GM21447 (cell line): ENCODE measurements at regions not wholly inside any gene's neighbourhood (a gene's known extent, or its start where the extent isn't known, plus 50 kb on each side); places are given as distances from the start of the nearest gene placed in this dataset.

Experiments
- ATAC-seq: cut with Tn5 transposase; IDR thresholded peaks from one replicate; pipeline ENCODE4 v1.9.1; 2021; ENCODE audit not compliant: unreplicated experiment

DNA sequence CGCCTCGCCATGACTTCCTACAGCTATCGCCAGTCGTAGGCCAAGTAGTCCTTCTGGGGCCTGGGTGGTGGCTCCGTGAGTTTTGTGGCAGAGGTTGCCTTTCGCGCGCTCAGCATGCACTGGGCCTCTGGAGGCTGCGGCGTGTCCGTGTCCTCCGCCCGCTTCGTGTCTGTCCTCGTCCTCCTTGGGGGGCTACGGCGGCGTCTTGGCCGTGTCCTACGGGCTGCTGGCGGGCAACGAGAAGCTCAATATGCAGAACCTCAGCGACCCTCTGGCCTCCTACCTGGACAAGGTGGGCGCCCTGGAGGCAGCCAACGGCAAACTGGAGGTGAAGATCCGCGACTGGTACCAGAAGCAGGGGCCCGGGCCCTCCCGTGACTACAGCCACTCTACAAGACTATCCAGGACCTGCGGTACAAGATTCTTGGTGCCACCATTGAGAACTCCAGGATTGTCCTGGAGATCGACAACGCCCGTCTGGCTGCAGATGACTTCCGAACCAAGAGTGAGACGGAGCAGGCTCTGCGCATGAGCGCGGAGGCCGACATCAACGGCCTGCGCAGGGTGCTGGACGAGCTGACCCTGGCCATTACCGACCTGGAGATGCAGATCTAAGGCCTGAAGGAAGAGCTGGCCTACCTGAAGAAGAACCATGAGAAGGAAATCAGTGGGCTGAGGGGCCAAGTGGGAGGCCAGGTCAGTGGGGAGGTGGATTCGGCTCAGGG is 296.3 kb downstream of the OGFRL1 start:
- no peak for ATAC-seq

DNA sequence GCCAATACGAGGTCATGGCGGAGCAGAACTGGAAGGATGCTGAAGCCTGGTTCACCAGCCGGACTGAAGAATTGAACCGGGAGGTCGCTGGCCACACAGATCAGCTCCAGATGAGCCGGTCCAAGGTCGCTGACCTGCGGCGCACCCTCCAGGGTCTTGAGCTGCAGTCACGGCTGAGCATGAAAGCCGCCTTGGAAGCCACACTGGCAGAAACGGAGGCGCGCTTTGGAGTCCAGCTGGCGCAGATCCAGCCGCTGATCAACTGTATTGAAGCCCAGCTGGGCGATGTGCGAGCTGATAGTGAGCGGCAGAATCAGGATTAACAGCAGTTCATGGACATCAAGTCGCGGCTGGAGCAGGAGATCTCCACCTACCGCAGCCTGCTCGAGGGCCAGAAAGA is 296.9 kb downstream of the OGFRL1 start:
- no peak for ATAC-seq

DNA sequence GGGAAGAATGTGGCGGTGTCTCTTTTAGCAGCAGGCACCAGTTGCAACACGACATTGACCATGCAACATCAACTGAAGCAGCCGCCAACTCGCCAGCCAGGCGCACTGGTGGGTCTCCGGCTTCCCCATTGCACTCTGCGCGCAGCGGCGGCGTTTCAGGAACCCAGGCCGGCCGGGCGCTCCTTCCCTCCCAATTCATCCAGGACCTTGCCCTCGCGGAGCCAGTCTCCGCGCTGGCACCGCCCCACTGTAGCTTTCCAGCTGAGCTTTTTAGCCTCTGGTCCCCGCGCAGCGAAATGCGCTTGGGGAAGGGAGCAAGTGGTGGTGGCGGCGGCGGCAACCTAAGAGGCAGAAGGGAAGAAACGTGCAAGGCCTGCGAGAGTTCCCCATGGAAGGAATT is 297.9 kb upstream of the RIMS1 start:
- ATAC-seq = no peak

DNA sequence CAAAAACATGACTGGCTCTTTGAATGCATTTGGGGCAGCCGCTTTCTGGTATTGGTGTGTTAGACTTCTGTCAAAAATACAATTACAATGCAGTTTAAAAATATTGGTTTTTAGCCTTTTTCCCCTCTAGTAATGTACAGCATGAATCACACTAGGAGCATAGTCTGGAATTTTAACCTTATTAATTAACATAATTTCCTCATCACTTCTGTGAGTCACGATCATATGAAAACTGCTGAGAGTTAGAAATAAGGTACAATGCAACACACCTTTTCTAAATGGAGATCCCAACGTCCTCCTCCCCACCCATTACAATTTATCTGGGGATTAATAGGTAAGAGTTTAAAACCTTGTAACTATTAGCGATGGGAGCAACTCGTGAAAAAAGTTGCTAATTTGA is 297.1 kb upstream of the RIMS1 start:
- ATAC-seq = no peak

DNA sequence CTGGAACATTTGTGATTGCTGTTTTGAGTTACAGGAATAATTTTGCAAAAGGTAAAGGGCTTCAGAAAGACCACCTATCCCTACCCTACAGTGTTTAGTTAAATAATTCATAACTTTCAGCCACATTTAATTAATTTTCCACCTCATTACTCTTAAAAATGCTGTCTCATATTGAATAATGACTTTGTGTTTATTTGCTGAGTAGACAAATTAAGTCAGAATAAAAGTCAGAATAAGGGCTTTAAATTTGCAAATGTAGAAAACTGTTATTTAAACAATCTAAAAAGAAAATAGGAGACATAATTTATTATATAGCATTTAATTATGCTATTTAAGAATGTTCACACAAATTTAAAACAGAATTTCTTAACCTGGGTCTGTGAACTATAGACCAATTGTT is 293.7 kb upstream of the RIMS1 start:
- no peak for ATAC-seq

DNA sequence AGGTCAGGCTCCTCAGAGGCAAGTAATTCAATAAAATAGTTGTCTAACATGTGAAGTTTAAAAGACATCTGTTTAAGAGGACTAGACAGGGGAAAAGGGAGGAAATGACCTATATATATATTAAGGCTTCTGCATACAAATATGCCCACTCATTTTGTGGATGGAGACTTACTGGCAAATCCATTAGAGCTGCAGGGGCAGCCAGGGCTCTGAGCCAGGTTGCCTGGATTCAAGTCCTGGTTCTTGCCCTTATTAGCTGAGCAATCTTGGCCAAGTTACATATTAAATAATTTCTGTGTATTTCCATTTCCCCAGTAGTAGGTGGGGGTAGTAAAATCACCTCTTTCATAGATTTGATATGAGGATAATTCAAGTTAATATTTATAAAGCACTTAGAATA is 287.0 kb upstream of the RIMS1 start:
- no peak for ATAC-seq

DNA sequence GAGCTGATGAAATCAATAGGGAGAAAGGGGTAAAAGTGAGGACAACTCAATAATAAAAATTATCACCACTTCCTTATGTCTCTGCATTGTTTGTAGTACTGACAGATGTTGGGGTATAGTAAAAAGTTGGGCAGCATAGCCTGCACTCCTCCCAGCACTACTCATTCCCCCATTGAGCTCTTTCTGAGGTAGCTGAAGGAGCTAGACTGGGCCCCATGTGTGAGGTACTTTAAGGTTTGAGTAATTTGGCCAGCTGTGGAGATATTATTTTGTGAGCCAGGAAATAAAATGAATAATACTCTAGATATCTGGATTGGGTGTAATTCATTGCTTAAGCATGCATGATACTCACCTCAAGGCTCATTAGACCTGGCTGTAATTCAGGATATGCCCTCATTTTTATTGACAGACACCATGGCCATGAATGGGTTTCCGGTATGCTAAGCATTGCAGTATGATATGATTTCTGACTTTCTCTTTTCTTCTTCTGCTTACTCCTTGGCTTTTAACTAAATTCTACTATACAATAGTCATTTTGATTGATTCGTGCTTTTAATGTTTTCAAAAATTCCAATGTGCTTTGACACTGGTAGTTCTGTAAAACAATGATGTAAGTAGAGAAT is 283.9 kb upstream of the RIMS1 start:
- no peak for ATAC-seq

DNA sequence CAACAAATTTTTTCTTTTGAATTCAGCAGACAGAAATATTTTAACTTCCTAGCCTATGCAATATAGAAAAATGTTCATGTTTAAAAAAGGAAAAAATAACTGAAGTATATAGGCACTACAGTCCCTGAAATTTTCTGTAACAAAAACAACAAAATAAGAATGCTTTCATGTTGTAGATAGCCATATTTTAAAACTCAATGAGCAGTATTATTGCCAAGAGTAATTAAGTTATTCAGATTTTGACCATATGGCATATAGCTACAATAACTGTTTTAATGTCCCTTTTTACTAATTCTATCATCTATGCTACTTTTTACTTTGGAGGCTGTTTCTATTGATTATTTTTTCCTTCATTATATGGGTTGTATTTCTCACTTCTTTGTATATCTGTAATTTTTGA is 283.3 kb upstream of the RIMS1 start:
- no peak for ATAC-seq

DNA sequence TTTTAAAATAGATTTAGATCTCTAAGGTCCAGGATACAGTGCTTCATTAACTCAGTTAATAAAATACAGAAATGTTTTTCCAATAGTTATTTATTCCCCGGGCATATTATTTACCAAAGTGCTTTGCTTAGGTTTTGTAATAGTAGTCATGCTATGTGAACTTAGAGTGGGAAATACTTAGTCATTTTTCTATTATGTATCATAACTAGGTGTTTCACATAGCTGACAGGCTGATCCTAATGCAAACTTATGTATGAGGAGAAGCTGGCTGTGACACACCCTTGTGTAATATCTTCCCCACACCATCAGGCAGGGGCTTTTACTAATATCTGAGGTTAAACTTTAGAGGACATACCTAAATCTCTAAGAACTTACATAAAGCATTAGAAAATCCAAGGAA is 277.7 kb upstream of the RIMS1 start:
- ATAC-seq = no peak

DNA sequence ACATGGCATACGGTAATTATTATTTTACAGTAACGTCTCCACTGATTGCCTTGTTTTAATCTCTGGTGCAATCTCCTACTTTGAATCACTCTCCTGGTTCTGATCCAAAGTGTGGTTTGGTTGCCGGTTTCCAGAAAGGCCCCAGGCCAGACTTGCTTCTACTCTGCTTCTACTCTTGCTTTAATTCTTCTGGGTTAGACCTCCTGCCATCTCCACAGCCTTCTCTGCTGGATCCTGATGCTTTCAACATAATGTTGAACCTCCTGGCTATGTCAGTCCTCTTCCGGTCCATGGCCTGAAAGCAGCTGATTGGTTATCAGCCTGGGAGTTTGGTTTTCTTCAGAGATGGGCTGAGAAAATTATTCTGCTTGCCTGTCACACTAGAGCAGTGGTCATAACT is 266.5 kb upstream of the RIMS1 start:
- no peak for ATAC-seq

DNA sequence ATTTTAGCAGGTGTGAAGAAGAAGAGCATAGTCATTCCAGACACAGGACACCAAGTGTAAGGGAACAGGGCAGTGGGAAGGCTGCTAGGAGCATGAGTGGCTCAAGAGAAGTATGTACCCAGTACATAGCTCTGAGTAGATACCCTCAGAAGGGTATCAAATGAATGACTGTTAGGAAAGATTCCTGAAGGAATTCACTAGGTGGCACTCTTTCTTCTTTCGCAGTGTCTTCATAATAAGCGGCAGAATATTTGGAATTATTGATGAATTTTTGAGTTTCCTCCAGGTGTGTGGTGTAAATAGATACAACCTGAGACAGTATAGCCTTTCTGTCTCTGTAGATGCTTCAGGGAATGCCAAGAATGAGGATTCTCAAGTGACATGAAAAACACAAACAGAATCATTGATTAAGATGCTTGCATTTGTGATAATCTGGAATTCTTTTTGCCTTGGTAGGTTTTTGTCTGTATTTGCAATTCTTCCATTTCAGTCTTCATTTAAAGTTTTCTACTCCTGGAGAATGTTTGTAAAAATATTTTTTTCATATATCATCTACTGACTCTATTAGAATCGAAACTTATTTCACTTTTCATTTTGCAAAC is 264.3 kb upstream of the RIMS1 start:
- no peak for ATAC-seq

DNA sequence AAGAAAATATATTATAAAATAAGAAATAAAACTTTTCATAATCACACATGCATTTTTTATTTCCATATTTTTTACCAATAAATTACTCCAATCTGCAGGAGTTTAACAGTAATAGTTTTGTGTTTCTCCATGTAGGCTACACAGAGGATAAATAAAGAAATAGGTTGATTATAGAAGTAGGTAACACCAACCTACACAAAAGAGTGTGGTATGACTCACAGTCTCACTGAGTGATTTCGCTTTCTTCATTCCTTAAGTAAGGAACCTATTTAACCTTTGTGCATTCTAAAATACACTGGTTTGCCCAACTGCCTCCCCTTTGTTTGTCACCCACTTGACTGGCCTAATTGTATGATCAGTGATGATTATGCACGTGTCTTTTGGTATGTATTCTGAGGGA is 244.2 kb upstream of the RIMS1 start:
- no peak for ATAC-seq

DNA sequence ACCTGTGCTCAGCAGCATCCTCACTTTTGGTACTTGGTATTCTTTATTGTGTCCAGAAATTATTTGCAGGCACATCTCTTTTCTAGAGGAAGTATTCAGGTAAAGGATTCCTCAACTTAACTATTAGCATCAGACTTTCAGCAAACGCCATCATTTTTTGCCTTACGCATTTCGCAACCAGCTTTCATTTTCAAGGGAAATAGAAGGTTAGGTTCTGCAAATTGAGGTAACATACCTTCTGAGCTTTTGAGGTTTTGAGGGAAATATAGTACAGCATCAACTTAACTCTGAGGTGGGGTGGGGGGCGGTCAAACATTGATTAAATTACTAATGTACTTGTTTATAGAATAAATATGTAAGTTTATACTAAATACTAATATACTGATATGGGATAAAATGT is 243.6 kb upstream of the RIMS1 start:
- no peak for ATAC-seq

DNA sequence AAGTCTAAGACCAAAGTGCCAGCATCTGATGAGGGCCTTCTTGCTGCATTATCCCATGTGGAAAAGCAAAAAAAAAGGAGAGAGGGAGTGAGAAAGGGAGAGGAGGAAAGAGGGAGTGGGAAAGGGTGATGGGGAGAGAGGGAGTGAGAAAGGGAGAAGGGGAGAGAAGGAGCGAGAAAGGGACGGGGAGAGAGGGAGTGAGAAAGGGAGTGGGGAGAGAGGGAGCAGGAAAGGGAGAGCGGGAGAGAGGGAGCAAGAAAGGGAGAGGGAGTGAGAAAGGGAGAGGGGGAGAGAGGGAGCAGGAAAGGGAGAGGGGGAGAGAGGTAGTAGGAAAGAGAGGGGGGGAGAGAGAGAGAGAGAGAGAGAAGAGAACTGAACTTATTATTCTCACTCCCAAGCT is 241.1 kb upstream of the RIMS1 start:
- no peak for ATAC-seq

DNA sequence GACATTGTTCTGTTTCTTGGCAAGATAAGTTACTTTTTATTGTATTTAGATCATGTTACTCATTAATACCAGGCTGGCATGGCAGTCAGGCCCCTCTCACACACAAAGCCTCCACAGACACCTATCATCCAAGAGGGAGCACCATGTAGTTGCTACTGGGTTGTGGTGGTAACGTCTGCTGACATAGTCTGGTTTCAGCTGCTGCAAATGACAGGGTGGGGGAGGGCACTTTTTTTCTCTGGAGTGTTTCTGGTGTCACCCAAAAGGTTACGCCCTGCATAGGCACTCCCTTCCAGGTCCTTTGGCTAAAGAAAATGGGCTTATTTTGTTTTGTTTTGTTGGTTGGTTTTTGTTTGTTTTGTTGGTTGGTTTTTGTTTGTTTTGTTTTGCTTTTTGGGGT is 236.4 kb upstream of the RIMS1 start:
- no peak for ATAC-seq

DNA sequence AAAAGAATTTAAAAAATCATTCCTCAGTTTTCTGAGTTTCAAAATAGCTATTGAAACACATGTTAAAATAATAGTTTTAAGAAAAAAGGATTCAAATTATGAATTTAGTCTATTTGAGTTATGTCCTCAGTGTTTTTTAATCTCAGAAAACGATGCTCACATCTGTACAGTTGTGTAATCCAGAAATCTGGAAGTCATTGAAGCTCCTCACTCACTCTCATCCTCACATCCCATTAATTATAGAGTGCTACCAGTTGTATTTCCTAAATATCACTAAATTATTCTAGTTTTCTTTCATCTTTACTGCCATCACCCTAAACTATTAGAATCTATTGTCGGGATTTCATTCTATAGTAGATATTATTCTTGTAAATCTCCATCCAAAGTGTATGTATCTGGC is 234.7 kb upstream of the RIMS1 start:
- no peak for ATAC-seq

DNA sequence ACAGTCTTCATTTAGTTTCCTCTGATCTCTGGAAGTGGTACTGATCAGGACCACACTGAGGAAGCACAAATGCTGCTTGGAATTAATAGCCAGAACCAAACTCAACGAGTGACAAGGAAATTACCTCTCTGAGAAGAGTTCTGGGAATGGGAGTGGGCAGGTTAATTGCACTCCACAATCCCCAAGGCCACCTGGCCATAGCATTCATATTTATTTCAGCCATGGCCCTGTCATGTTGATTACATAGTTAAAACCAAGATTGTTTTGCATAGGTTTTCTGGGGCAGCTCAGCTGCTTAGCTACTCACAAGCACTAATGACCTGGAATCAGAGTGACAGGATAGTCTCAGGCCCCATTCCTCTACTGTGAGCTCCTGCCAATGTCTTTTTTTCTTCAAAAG is 230.2 kb upstream of the RIMS1 start:
- no peak for ATAC-seq

DNA sequence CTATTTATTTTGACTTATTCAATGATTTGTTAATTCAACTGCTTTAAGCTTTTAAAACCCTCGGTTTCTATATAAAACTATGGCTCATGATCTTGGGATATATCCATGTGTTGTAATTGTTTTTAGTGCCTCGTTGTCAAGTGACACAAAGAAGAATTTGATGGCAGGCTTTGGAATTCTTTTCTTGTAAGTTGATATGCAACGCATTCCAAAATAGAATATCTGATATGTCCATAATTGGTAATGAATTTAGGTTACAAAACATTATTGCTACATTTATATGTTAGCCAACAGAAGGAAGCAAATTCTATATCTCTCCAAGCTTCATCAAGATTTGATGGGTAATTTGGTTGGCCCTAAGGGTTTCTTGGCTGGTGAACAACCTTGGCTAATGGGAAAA is 220.4 kb upstream of the RIMS1 start:
- no peak for ATAC-seq

DNA sequence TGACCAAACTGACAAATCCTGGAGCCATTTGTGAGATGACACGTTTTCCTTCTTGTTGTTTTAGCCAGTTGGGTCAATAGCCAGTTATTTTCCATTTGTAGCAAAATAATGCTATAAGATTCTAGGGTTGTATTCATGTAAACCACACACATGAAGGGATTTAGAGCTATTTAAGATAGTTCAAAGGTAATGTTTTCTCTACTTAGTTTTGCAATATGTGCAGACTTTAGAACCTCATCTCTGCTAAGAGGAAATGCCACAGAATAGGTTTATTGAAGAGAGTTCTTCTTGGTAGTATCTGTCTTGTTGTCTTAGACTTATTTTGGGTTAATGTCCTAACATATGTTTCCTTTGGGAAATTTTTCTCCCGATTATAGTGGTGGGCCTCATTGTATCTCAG is 213.5 kb upstream of the RIMS1 start:
- no peak for ATAC-seq

DNA sequence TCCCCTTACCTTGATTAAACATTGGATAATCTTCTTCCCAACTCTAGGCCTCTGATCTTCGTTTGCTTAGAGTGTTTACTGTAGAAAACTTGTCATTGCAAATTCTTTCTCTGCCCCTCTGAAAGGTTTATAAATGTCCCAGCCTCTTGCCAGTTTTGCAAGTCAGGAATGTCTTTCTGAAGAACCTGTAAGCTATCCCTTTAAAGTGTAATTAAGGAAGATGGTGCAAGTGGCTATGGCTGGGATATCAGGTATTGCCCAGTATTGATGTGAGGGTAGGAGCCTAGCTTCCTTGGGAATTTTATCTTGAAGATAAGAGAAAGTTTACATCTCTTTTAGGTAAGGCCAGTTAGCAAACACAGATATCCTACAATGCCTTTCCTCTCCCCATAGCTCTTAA is 211.0 kb upstream of the RIMS1 start:
- ATAC-seq = no peak

DNA sequence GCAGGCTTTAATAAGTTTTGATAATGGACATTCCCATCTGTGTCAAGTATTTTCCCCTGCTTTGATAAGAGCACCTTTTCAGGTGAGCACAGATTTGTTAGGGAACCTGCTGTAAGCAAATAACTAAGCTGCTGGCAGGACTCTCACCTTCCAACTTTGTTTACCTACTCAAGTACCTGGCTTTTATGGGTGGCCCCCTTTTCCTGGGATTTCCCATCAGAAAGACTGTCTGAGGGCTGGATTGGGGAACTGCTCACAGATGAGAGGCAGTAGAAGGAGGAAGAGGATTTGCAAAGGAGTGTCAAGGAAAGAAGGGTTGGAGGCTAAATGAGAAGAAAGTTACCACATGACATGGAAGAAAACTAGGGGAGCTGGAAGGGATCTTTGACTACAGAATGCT is 210.1 kb upstream of the RIMS1 start:
- ATAC-seq = no peak

DNA sequence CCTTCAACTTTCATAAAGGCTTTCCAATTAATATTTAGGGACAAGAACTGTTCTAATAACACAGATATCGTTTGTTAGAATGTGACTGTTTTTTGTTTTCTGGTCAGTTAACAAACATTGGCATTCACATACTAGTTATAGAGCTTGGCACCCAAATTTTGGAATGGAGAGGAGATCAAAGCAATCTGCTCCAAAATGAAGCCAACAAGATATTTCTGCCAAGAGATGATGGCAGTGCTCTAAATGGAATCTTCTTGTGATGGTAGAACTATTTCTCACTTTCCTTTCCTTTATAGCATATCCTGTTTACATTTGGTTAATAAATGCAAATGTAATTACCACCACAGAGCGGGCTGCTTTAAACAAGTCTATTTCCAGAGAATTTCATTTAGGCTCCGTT is 208.3 kb upstream of the RIMS1 start:
- ATAC-seq = no peak
